Heart left ventricle (tissue), 13 donors: ENCODE measurements at regions not wholly inside any gene's neighbourhood (a gene's known extent, or its start where the extent isn't known, plus 50 kb on each side); places are given as distances from the start of the nearest gene placed in this dataset.

Source experiments
- CTCF ChIP-seq, 12 donors: fragments of 200-600 bp; sonication (generic) in 4 of 12; IDR thresholded peaks; one replicate each; pipeline versions ENCODE4 v1.5.0 to v1.8.0; 2018 to 2022; ENCODE audit warnings: antibody characterized with exemption in 12 of 12, mild to moderate bottlenecking in 5 of 12
- POLR2A ChIP-seq, 2 donors: fragments of 450-650 bp; IDR thresholded peaks; one replicate each; pipeline ENCODE4 v1.6.1; 2017; ENCODE audit warnings: antibody characterized with exemption in 2 of 2, mild to moderate bottlenecking in 2 of 2, moderate library complexity in 2 of 2
- donor health status: ischemic (EF 13 %, LVEDD 7.1; RV severe dilation, severe dysfunction).
- donor health status: DM: no; HTN: yes; CAD: no.
- donor health status: DM: no; HTN: no; CAD: no.
- donor health status: ischemic (EF 25% LVEDD 6.9; RV normal size, moderate dysfunction).
- donor health status: ischemic (EF 25% LVEDD 5.7; RV mildly dilated, moderate dysfunction).
- donor health status: ischemic (EF 35%, LVEDD 5.7; RV mildly dilated, moderate dysfunction).
- donor health status: nonischemic (EF 11% LVEDD 7.7; RV severe dilation, severe dysfunction).
- donor health status: DM: yes; HTN: yes; CAD: no.
- donor health status: PGD.
- donor health status: ischemic (EF 29% LVEDD 5.4; RV normal size, mild dysfunction).
- donor health status: nonischemic (EF 23%, LVEDD 6.1; RV moderate dilation, normal function).

GRCh38 chrX:13371186-13371585 is 51.3 kb upstream of the ATXN3L start:
- TF ChIP-seq CTCF (IDR thresholded peaks at IDR 0.05) (no peak), POLR2A (IDR thresholded peaks at IDR 0.05) (no peak)
